Fibroblast of mammary gland (primary cell): ENCODE measurements at regions not wholly inside any gene's neighbourhood (a gene's known extent, or its start where the extent isn't known, plus 50 kb on each side); places are given as distances from the start of the nearest gene placed in this dataset.

Experiments
- DNase-seq: peaks from one replicate; pipeline ENCODE4 v3.0.0-alpha.2; 2010; ENCODE audit warnings: low read depth
- H3K4me3 ChIP-seq: 2 replicates; pipeline ENCODE4 v1.5.1; 2011; ENCODE audit warnings: low read depth, mild to moderate bottlenecking, low read length, moderate library complexity; ENCODE audit not compliant: control insufficient read depth
- TF ChIP-seq, protein P1 (sequence below): conservative IDR thresholded peaks from 2 replicates; pipeline ENCODE4 v1.5.1; 2011; ENCODE audit warnings: low read depth, low read length, inconsistent platforms; ENCODE audit not compliant: control insufficient read depth, insufficient read depth

DNA sequence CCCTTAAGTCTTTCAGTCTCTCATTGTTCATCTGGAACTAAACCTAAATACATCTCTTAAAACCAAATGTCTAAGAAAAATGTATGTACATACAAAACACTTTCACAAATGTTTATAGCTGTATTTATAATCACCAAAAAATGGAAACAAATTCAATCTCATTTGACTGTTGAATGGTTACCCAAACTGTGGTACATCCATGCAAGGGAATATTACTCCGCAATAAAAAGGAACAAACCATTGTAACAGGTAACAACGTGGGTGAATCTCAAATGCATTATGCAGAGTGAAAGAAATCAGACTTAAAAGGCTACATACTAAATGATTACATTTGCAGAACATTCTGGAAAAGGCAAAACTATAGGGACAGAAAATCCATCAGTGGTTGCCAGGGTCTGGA is 425.2 kb downstream of the COG6 start:
- DNase-seq = no peak
- TF ChIP-seq, protein P1, sequence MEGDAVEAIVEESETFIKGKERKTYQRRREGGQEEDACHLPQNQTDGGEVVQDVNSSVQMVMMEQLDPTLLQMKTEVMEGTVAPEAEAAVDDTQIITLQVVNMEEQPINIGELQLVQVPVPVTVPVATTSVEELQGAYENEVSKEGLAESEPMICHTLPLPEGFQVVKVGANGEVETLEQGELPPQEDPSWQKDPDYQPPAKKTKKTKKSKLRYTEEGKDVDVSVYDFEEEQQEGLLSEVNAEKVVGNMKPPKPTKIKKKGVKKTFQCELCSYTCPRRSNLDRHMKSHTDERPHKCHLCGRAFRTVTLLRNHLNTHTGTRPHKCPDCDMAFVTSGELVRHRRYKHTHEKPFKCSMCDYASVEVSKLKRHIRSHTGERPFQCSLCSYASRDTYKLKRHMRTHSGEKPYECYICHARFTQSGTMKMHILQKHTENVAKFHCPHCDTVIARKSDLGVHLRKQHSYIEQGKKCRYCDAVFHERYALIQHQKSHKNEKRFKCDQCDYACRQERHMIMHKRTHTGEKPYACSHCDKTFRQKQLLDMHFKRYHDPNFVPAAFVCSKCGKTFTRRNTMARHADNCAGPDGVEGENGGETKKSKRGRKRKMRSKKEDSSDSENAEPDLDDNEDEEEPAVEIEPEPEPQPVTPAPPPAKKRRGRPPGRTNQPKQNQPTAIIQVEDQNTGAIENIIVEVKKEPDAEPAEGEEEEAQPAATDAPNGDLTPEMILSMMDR = no peak
- no peak overlapping the region for H3K4me3 ChIP-seq

DNA sequence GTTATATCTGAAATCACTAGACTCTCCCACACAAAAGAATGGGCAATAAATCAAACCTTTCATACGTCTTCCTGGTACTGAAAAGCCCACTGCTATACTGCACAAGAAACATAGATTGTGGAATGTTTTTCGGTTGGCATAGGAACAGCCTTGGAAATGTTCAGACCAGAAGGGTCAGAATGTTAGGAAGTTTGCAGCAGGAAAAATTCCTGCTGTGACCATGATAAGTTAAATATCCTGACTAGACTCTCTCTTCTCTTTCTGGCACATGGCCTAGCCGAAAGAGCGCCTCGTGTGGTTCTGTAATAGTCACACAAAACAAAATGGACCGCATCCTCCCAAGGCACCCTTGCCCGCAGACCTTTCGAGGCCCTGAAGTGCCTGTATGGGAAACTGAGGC is 427.2 kb downstream of the COG6 start:
- no peak for DNase-seq
- TF ChIP-seq, protein P1 = no peak
- H3K4me3 ChIP-seq = no peak overlapping the region

DNA sequence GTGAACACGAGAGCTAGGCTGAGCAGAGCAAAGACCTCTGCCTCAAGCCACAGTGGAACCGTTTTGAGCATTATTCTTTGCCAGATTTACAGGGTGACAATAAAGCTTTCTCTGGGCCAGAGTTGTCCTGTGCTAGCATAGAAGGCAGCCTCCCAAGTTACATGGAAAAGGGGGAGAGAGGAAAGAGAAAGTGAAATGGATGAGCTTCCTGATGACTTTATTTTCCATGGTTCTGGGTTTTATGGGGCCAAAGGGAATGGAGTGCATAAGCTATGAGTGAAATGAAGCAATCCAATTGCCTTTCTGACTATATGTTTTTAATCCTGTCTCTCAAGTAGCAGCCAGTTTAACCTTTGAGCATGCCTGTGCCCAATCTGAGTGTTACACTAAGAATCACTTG is 428.4 kb downstream of the COG6 start:
- H3K4me3 ChIP-seq = no peak overlapping the region
- DNase-seq = no peak
- TF ChIP-seq, protein P1 = no peak

DNA sequence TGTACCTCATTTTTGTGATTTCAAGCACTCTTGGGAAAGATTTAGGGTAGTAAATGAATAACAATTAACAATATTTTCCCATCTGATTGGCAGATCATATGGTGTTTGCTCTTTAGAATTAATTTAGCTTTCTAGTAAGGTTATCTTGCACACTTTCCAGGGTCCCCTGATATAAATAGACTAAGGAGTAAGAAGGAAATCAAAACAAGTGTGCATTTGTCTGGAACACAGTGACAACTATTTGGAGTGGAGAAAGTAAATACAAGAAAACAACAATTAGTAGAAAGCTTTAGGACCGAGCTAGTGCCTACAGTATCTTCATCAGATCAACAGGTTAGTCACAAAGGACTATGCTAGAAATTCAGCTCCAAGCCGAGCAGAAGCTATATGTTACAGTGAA is 429.5 kb downstream of the COG6 start:
- no peak overlapping the region for H3K4me3 ChIP-seq
- TF ChIP-seq, protein P1 = no peak
- DNase-seq = no peak

DNA sequence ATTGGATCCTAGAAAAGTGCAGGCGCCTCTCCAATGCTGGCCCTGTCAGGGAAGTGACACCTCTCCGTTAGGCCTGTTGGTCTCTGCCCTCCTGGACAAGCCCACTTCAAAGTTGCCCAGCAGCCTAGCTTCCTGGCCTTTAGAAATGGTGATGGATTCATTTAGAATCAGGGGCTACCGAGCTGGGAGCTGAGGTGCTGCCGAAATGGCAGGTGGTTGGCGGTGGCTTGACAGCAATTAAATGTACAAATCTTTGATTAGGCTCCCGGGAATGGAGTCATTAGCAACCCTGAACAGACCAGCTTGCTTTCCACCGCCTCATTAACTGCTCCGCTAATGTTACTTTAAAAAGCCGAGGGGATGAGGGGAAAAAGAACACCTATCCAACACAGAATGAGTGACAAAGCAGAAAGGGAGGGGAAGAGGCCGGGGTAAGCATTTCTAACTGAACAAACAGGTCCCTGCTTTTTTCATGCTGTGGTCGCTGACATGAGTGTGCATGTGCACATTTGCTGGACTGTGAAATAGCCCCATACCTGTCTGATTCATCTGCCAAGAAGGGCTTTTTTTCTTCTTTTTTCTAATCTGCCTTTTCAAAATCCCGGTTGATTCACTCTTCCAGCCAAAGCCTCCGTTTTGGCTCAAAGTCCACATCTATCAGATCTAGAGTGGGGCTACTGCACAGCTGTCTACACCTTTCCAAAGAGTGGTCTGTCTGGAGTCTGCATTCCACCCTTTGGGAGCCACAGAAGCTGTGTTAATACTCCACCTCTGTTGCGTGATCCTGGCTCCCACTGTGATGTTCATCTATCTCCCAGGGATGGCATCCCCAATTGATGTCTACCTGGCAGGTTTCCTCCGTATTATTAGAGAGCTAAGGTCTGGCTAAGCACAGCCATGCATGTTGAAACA is 431.9 kb downstream of the COG6 start:
- no peak overlapping the region for H3K4me3 ChIP-seq
- TF ChIP-seq, protein P1 = no peak
- DNase-seq = no peak

DNA sequence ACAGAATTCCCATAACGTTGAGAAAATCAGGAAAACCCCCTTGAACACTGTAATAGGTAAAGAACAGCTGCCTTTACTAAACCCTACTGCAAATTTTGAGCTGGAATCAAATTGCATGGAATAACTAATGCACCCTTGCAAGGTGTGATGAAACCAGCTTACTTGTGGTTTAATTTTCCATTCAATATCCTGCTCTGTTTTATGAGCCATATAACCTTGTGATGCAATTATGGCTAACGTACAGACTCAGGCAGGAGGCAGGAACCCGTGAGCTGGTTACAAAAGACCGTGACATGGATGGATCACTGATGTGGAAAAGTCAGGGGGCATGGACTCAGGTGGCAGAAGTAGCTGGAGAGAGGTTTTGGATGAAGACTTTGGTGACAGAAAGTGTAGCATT is 438.6 kb downstream of the COG6 start:
- H3K4me3 ChIP-seq = no peak overlapping the region
- DNase-seq = no peak
- TF ChIP-seq, protein P1 = no peak
